ENCODE measurements at regions not wholly inside any gene's neighbourhood (a gene's known extent, or its start where the extent isn't known, plus 50 kb on each side); places are given as distances from the start of the nearest gene placed in this dataset.

GRCh38 chr2:144946263-144946662, 426.3 kb upstream of the ZEB2 start:
- Histone ChIP-seq H4K20me1 (replicated peaks; ENCODE audit: insufficient read depth) (no peaks in the 10 kb centered on the region), H2AFZ (no peak overlapping the region), H3K79me2 (replicated peaks; ENCODE audit: insufficient read depth) (no peaks in the 10 kb centered on the region), H3K4me1 (ENCODE audit: insufficient read depth) (no peaks in the 10 kb centered on the region), H3K36me3 (ENCODE audit: insufficient read depth) (no peaks in the 10 kb centered on the region), H3K4me2 (no peak overlapping the region), H3K4me3 (no peak overlapping the region), H3F3A (replicated peaks; ENCODE audit: low read depth) (no peaks in the 10 kb centered on the region), H3K27me3 (ENCODE audit: insufficient read depth) (no peaks in the 10 kb centered on the region), H3K9me2 (ENCODE audit: insufficient read depth) (no peaks in the 10 kb centered on the region), H3K27ac (ENCODE audit: low read depth) (no peak overlapping the region)
- no peaks in the 10 kb centered on the region for H3K36me3 Mint-ChIP-seq (ENCODE audit: low read depth)
- H3K4me1 Mint-ChIP-seq, result peaks cover 13% of the 10 kb centered on the region
- no peak for ATAC-seq
- H3K27ac Mint-ChIP-seq, result no peak overlapping the region
- DNase-seq (ENCODE audit: low spot score), result no peak
- H3K27me3 Mint-ChIP-seq (ENCODE audit: insufficient read depth, low read depth, poor library complexity), result no peaks in the 10 kb centered on the region
- no peak overlapping the region for H3K4me3 Mint-ChIP-seq
- TF ChIP-seq POLR2AphosphoS5 (IDR thresholded peaks at IDR 0.05; ENCODE audit: low read depth), result no peak
- TF ChIP-seq REST (IDR thresholded peaks at IDR 0.05; ENCODE audit: unreplicated experiment), result no peak
- no peak for TF ChIP-seq CTCF (conservative IDR thresholded peaks at IDR 0.05; ENCODE audit: low read depth in 2 of 2)
- no peak for TF ChIP-seq STAT1 (IDR thresholded peaks at IDR 0.05; ENCODE audit: unreplicated experiment)
- TF ChIP-seq ZNF462 (CRISPR knock-in tag; IDR thresholded peaks at IDR 0.05), result no peak
- TF ChIP-seq CREB1 (CRISPR knock-in tag; IDR thresholded peaks at IDR 0.05; ENCODE audit: low read depth), result no peak
- no peak for TF ChIP-seq EZH2 (IDR thresholded peaks at IDR 0.05; ENCODE audit: low read depth, unreplicated experiment)
- no peak for TF ChIP-seq JUNB (IDR thresholded peaks at IDR 0.05; ENCODE audit: unreplicated experiment)
- no peak for TF ChIP-seq ETS1 (IDR thresholded peaks at IDR 0.05)
- TF ChIP-seq ZNF114 (CRISPR knock-in tag; IDR thresholded peaks at IDR 0.05), result no peak
- TF ChIP-seq EZH2phosphoT487 (IDR thresholded peaks at IDR 0.05; ENCODE audit: unreplicated experiment), result no peak
- no peak for TF ChIP-seq ZNF331 (CRISPR knock-in tag; IDR thresholded peaks at IDR 0.05; ENCODE audit: low read depth)
- TF ChIP-seq NANOG (IDR thresholded peaks at IDR 0.05; ENCODE audit: borderline replicate concordance), result no peak
- H3K9me3 Mint-ChIP-seq, result no peaks in the 10 kb centered on the region

Data from GM23338 (cell line).